H1 (cell line): ENCODE measurements at regions not wholly inside any gene's neighbourhood (a gene's known extent, or its start where the extent isn't known, plus 50 kb on each side); places are given as distances from the start of the nearest gene placed in this dataset.
A peak's percentile ranks its signal among the peaks of the same experiment; 100 is the strongest.

Experiments
- CTCF ChIA-PET: fragments of 300-600 bp; sonication (Branson Sonifier 250); formaldehyde crosslinking; loops from one replicate; lab custom pipeline; 2021; ENCODE audit not compliant: partially characterized antibody; lab: Charles Lee
- POLR2A ChIA-PET: fragments of 300-600 bp; sonication (Branson Sonifier 250); formaldehyde crosslinking; loops from one replicate; lab custom pipeline; 2021; ENCODE audit warnings: inconsistent platforms; ENCODE audit not compliant: partially characterized antibody; lab: Charles Lee
- DNase-seq, 2 experiments: peaks; one replicate each; pipeline versions ENCODE4 v3.0.0 to v3.0.0-alpha.2; 2010 to 2022; ENCODE audit warnings: low spot score in 2 of 2, low read depth in 1 of 2, mixed read lengths in 1 of 2
- FAIRE-seq: peaks from 2 replicates; lab custom pipeline; 2011; peaks lifted over from hg19 to GRCh38; lab: Jason Lieb, UNC
- H2AFZ ChIP-seq: 2 replicates; pipeline ENCODE4 v1.8.1; 2012; ENCODE audit warnings: low read length, inconsistent platforms
- H2AK5ac ChIP-seq: 2 replicates; pipeline ENCODE4 v1.6.1; 2013; ENCODE audit warnings: low read depth, low read length
- H2BK120ac ChIP-seq: replicated peaks from 2 replicates; pipeline ENCODE3; 2013; ENCODE audit warnings: low read depth, low read length, inconsistent platforms
- H2BK12ac ChIP-seq: 2 replicates; pipeline ENCODE4 v1.6.1; 2013; ENCODE audit warnings: low read depth, low read length
- H2BK15ac ChIP-seq: 2 replicates; pipeline ENCODE4 v1.6.1; 2013; ENCODE audit warnings: low read length
- H2BK20ac ChIP-seq: 2 replicates; pipeline ENCODE4 v1.6.1; 2013; ENCODE audit warnings: low read length
- H2BK5ac ChIP-seq: 2 replicates; pipeline ENCODE4 v1.6.1; 2013; ENCODE audit warnings: low read depth, low read length
- H3K14ac ChIP-seq: 2 replicates; pipeline ENCODE4 v1.6.1; 2013; ENCODE audit warnings: inconsistent platforms; ENCODE audit not compliant: insufficient read length
- H3K18ac ChIP-seq: 2 replicates; pipeline ENCODE4 v1.6.1; 2013; ENCODE audit warnings: low read length; ENCODE audit errors: extremely low read depth
- H3K23ac ChIP-seq: 2 replicates; pipeline ENCODE4 v1.6.1; 2013; ENCODE audit warnings: inconsistent platforms; ENCODE audit not compliant: insufficient read length
- H3K23me2 ChIP-seq: 2 replicates; pipeline ENCODE4 v1.6.1; 2013; ENCODE audit warnings: low read depth, low read length
- H3K27ac ChIP-seq: 2 replicates; pipeline ENCODE4 v1.6.1; 2011; ENCODE audit warnings: low read depth, low read length, inconsistent platforms
- H3K27me3 ChIP-seq, 4 experiments: replicated peaks in 1 of 4; 1 replicate in 1 of 4; 2 replicates in 3 of 4; pipeline versions ENCODE4 v1.6.1 to v1.8.1; 2011 to 2013; ENCODE audit warnings: low read length in 3 of 4, mild to moderate bottlenecking in 3 of 4, inconsistent platforms in 2 of 4, mixed read lengths in 2 of 4, moderate library complexity in 1 of 4; ENCODE audit not compliant: control insufficient read depth in 3 of 4, insufficient read depth in 3 of 4; ENCODE audit errors: extremely low read depth in 1 of 4
- H3K36me3 ChIP-seq, 4 experiments: 2 replicates each; pipeline versions ENCODE4 v1.6.1 to v1.8.1; 2011 to 2013; ENCODE audit warnings: mild to moderate bottlenecking in 4 of 4, low read length in 3 of 4, moderate library complexity in 2 of 4, control low read depth in 1 of 4, inconsistent platforms in 1 of 4; ENCODE audit not compliant: insufficient read depth in 4 of 4, control insufficient read depth in 2 of 4
- H3K4ac ChIP-seq: replicated peaks from 2 replicates; pipeline ENCODE3; 2013; ENCODE audit warnings: low read length, low read depth, mixed read lengths, inconsistent platforms; ENCODE audit not compliant: insufficient read length
- H3K4me1 ChIP-seq, 4 experiments: replicated peaks in 1 of 4; 1 replicate in 1 of 4; 2 replicates in 3 of 4; pipeline versions ENCODE4 v1.6.1 to v1.8.1; 2011 to 2013; ENCODE audit warnings: low read length in 3 of 4, inconsistent platforms in 2 of 4, mixed read lengths in 1 of 4; ENCODE audit not compliant: insufficient read depth in 4 of 4, control insufficient read depth in 3 of 4
- H3K4me2 ChIP-seq, 2 experiments: 2 replicates each; pipeline versions ENCODE4 v1.6.1 to v1.8.1; 2011 to 2013; ENCODE audit warnings: low read depth in 2 of 2, low read length in 2 of 2, control low read depth in 1 of 2, inconsistent platforms in 1 of 2, mild to moderate bottlenecking in 1 of 2; ENCODE audit not compliant: insufficient read depth in 1 of 2
- H3K4me3 ChIP-seq, 4 experiments: fragments of 200-600, 300-600 bp in 1 of 4; sonication (generic), shearing (Covaris generic), sonication (Bioruptor Twin) in 1 of 4; 2 replicates each; pipeline versions ENCODE4 v1.5.1 to v1.8.1; 2011 to 2016; ENCODE audit warnings: low read length in 4 of 4, low read depth in 3 of 4, control low read depth in 2 of 4, inconsistent platforms in 2 of 4, mild to moderate bottlenecking in 2 of 4, mixed read lengths in 1 of 4, moderate library complexity in 1 of 4; ENCODE audit not compliant: insufficient read depth in 2 of 4; ENCODE audit errors: extremely low read depth in 1 of 4
- H3K56ac ChIP-seq: replicated peaks from 2 replicates; pipeline ENCODE3; 2013; ENCODE audit warnings: low read depth, mild to moderate bottlenecking, mixed read lengths, low read length, inconsistent platforms; ENCODE audit not compliant: insufficient read length
- H3K79me1 ChIP-seq: 2 replicates; pipeline ENCODE4 v1.6.1; 2013; ENCODE audit warnings: low read depth, low read length, control low read depth
- H3K79me2 ChIP-seq, 2 experiments: 2 replicates each; pipeline versions ENCODE4 v1.6.1 to v1.8.1; 2012 to 2013; ENCODE audit warnings: low read length in 2 of 2, mild to moderate bottlenecking in 2 of 2, inconsistent platforms in 1 of 2; ENCODE audit not compliant: insufficient read depth in 2 of 2, control insufficient read depth in 1 of 2
- H3K9ac ChIP-seq, 4 experiments: replicated peaks in 1 of 4; 1 replicate in 1 of 4; 2 replicates in 3 of 4; pipeline versions ENCODE4 v1.6.1 to v1.8.1; 2011 to 2013; ENCODE audit warnings: low read depth in 3 of 4, low read length in 3 of 4, control low read depth in 2 of 4, mild to moderate bottlenecking in 2 of 4, moderate library complexity in 2 of 4, inconsistent platforms in 1 of 4; ENCODE audit errors: extremely low read depth in 1 of 4
- H3K9me3 ChIP-seq, 2 experiments: 2 replicates each; pipeline versions ENCODE4 v1.6.1 to v1.8.1; 2012 to 2013; ENCODE audit warnings: mild to moderate bottlenecking in 2 of 2, moderate library complexity in 2 of 2, control low read depth in 1 of 2, inconsistent platforms in 1 of 2, low read depth in 1 of 2, low read length in 1 of 2, mixed read lengths in 1 of 2; ENCODE audit not compliant: insufficient read depth in 2 of 2
- H4K20me1 ChIP-seq, 2 experiments: replicated peaks in 1 of 2; 2 replicates each; pipeline versions ENCODE3 to v1.8.1; 2011 to 2013; ENCODE audit warnings: inconsistent platforms in 2 of 2, low read length in 2 of 2, mild to moderate bottlenecking in 1 of 2; ENCODE audit not compliant: insufficient read depth in 2 of 2, control insufficient read depth in 1 of 2
- H4K5ac ChIP-seq: 2 replicates; pipeline ENCODE4 v1.6.1; 2013; ENCODE audit warnings: low read length, low read depth, mixed read lengths, inconsistent platforms; ENCODE audit not compliant: insufficient read length
- H4K8ac ChIP-seq: 2 replicates; pipeline ENCODE4 v1.8.0; 2013; ENCODE audit warnings: mild to moderate bottlenecking, moderate library complexity, low read length, inconsistent platforms; ENCODE audit not compliant: insufficient read depth; ENCODE audit errors: extremely low read depth
- H4K91ac ChIP-seq: replicated peaks from 2 replicates; pipeline ENCODE3; 2013; ENCODE audit warnings: low read length, mixed read lengths, inconsistent platforms; ENCODE audit not compliant: insufficient read length
- CEBPB ChIP-seq: IDR thresholded peaks from 2 replicates; pipeline ENCODE4 v1.6.1; 2012; ENCODE audit warnings: low read depth, low read length
- EP300 ChIP-seq, 2 experiments: IDR thresholded peaks; 1 replicate in 1 of 2; 2 replicates in 1 of 2; pipeline ENCODE4 v1.6.1; 2011 to 2012; ENCODE audit warnings: low read depth in 2 of 2, low read length in 2 of 2, mild to moderate bottlenecking in 2 of 2, borderline replicate concordance in 1 of 2, inconsistent platforms in 1 of 2, moderate library complexity in 1 of 2
- TEAD4 ChIP-seq: IDR thresholded peaks from 2 replicates; pipeline ENCODE4 v1.6.1; 2012; ENCODE audit warnings: low read depth, low read length, inconsistent platforms, mixed read lengths
- WGBS, 2 experiments: shearing (Covaris generic) in 1 of 2; methylation state at CpG; one replicate each; pipeline versions ENCODE4 v1.1.6 to v1.1.7; 2013 to 2015; ENCODE audit warnings: low lambda C conversion rate in 2 of 2, mixed read lengths in 2 of 2, inconsistent platforms in 1 of 2, low coverage in 1 of 2, missing lambda C conversion rate in 1 of 2; ENCODE audit not compliant: insufficient replicate concordance in 2 of 2, insufficient coverage in 1 of 2, insufficient read length in 1 of 2; ENCODE audit errors: extremely low coverage in 1 of 2, missing lambda C conversion rate in 1 of 2; 5-methylcytosine and 5-hydroxymethylcytosine counted together

DNA sequence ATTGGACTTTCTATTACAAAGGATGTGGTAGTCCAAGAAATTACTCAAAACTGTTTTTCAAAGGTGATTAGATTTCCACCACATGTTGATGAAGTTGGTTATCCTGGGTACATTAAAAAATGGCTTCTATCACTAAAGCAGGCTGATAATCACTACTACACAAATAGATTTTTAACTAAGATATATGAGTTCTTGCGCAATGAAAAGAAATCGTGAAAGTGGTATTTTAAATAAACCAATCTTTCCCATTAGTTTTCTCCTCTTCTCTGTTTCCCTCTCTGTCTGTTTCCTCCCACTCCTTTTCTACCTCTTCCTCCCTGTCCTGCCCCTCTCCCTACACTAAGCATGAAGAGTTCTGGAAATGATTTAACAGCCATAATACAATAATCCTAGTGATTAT is 487.9 kb upstream of the CITED2 start:
- no peak for DNase-seq
- Histone ChIP-seq H4K91ac (no peak overlapping the region), H3K14ac (no peak overlapping the region), H2BK20ac (no peak overlapping the region), H3K27me3 (no peaks in the 10 kb centered on the region), H3K4ac (no peak overlapping the region), H4K8ac (no peak overlapping the region), H3K9me3 (no peaks in the 10 kb centered on the region), H4K20me1 (no peaks in the 10 kb centered on the region), H3K36me3 (no peaks in the 10 kb centered on the region), H3K18ac (no peak overlapping the region), H2BK5ac (no peak overlapping the region), H2BK12ac (no peak overlapping the region), H3K9ac (no peak overlapping the region), H2AFZ (no peak overlapping the region), H3K4me1 (no peaks in the 10 kb centered on the region), H3K4me3 (no peak overlapping the region), H2BK15ac (no peak overlapping the region), H3K23ac (no peak overlapping the region), H2AK5ac (no peak overlapping the region), H3K27ac (no peak overlapping the region), H3K56ac (no peak overlapping the region), H3K23me2 (no peaks in the 10 kb centered on the region; the same call in 1 of the 2 replicates), H3K79me1 (no peaks in the 10 kb centered on the region), H2BK120ac (no peak overlapping the region), H3K79me2 (no peaks in the 10 kb centered on the region), H4K5ac (no peak overlapping the region), H3K4me2 (no peak overlapping the region)
- POLR2A ChIA-PET, result no interaction called here
- 93% methylated on average over 2 of the region's 2 CpGs; no CpG with 5 or more reads in 1 of the 2 experiments for WGBS, 2 experiments
- CTCF ChIA-PET, result no interaction called here
- no peak for FAIRE-seq
- TF ChIP-seq EP300 (IDR thresholded peaks at IDR 0.05; ENCODE audit: borderline replicate concordance in 1 of 2, low read depth in 2 of 2, low read length in 2 of 2) (no peak), CEBPB (peak; percentile 63; the same call in 1 of the 2 replicates), TEAD4 (no peak)
